ENCODE measurements at regions not wholly inside any gene's neighbourhood (a gene's known extent, or its start where the extent isn't known, plus 50 kb on each side); places are given as distances from the start of the nearest gene placed in this dataset.

DNA sequence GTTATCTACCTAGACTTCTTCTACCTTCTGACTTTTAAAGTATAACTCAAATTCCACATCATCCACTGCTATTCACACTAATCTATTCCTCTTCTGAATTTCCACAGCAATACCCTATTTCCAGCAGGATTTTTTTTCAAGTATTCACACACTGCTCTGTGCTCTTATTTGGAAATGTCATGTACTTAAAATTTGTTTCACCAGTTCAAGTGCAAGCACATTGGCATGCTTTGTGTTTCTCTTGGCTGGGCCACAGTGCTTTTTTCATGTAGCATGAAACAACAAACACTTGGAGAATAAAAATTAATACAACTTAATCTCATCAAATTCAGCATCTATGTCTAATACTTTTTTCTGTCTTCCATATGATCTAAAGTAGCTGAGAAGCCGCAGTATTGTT is 161.8 kb upstream of the PCDH18 start:
- Histone ChIP-seq H3K27ac (no peak overlapping the region), H3K9me3 (no peaks in the 10 kb centered on the region), H3K27me3 (no peaks in the 10 kb centered on the region), H3K9ac (ENCODE audit: low read depth in 2 of 2, low read length in 2 of 2) (no peak overlapping the region), H3K4me3 (no peak overlapping the region), H3K36me3 (no peaks in the 10 kb centered on the region), H3K4me1 (no peaks in the 10 kb centered on the region)
- DNase-seq, result no peak
- intact Hi-C loops (cut with DNase I), result no loop called here
- TF ChIP-seq, protein P1, sequence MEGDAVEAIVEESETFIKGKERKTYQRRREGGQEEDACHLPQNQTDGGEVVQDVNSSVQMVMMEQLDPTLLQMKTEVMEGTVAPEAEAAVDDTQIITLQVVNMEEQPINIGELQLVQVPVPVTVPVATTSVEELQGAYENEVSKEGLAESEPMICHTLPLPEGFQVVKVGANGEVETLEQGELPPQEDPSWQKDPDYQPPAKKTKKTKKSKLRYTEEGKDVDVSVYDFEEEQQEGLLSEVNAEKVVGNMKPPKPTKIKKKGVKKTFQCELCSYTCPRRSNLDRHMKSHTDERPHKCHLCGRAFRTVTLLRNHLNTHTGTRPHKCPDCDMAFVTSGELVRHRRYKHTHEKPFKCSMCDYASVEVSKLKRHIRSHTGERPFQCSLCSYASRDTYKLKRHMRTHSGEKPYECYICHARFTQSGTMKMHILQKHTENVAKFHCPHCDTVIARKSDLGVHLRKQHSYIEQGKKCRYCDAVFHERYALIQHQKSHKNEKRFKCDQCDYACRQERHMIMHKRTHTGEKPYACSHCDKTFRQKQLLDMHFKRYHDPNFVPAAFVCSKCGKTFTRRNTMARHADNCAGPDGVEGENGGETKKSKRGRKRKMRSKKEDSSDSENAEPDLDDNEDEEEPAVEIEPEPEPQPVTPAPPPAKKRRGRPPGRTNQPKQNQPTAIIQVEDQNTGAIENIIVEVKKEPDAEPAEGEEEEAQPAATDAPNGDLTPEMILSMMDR (IDR thresholded peaks at IDR 0.05), result no peak

DNA sequence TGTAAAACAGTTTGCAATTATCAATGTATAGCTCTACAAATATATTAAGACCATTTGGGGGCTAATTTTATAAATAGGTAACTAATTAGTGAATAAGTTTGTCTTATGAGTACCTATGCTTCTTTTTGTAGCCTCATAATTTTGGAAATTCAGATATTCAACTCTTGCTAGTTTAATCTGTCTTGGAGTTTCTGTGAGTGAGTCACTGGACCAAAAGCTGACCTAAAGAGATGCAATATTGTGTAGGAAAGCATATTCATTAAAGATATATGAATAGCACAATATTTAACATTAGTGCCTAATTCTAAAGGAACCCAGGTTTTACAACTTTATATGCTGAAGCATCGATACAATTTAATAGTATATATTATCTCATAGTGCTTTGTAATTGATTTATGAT is 161.3 kb upstream of the PCDH18 start:
- Histone ChIP-seq H3K27me3 (no peaks in the 10 kb centered on the region), H3K9me3 (no peaks in the 10 kb centered on the region), H3K4me3 (no peak overlapping the region), H3K27ac (no peak overlapping the region), H3K36me3 (no peaks in the 10 kb centered on the region), H3K4me1 (no peaks in the 10 kb centered on the region), H3K9ac (ENCODE audit: low read depth in 2 of 2, low read length in 2 of 2) (no peak overlapping the region)
- intact Hi-C loops (cut with DNase I), result no loop called here
- TF ChIP-seq, protein P1 (IDR thresholded peaks at IDR 0.05), result no peak
- DNase-seq, result no peak

DNA sequence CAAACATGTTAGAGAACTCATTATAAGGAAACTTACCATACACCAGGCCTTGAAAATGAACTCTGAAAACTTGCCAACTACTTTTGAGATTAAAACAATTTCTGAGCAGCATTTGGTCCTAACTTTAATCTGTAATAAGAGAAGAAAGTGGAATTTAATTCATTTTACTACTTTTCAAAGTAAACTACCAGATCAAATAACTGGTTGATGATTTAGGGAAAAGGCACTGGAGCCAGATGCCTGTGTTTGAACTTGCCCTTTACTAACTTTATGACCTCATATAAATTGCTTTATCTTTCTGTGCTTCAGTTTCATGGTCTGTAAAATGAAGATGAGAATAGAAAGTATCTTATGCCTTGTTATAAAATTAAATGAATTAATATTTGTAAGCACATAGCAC is 159.9 kb upstream of the PCDH18 start:
- no peak for DNase-seq
- Histone ChIP-seq H3K9ac (ENCODE audit: low read depth in 2 of 2, low read length in 2 of 2) (no peak overlapping the region), H3K9me3 (no peaks in the 10 kb centered on the region), H3K27ac (no peak overlapping the region), H3K27me3 (no peaks in the 10 kb centered on the region), H3K4me3 (no peak overlapping the region), H3K36me3 (no peaks in the 10 kb centered on the region), H3K4me1 (no peaks in the 10 kb centered on the region)
- TF ChIP-seq, protein P1 (IDR thresholded peaks at IDR 0.05), result no peak
- intact Hi-C loops (cut with DNase I), result no loop called here

DNA sequence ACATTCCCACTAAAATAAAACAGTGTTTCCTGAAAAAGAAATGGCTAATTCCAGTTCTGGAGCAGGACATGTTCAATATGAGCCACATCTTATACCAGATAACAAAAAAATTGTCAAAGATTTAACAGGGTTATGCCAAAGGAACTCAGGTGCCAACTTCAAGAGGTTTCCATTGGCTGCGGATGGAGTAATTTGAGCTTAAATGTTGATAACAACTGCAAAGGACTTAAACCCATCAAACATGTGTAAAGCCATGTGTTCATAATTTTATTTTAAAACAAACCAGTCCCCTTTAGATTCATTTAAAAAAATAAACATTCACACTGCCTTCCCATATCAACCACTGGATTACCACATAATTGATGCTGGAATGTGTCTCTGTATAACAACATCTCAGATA is 156.4 kb upstream of the PCDH18 start:
- intact Hi-C loops (cut with DNase I), result no loop called here
- DNase-seq, result no peak
- H3K9ac ChIP-seq (ENCODE audit: low read depth in 2 of 2, low read length in 2 of 2), result no peak overlapping the region
- no peaks in the 10 kb centered on the region for H3K9me3 ChIP-seq
- H3K27ac ChIP-seq, result no peak overlapping the region
- no peaks in the 10 kb centered on the region for H3K4me1 ChIP-seq
- no peaks in the 10 kb centered on the region for H3K27me3 ChIP-seq
- no peaks in the 10 kb centered on the region for H3K36me3 ChIP-seq
- TF ChIP-seq, protein P1 (IDR thresholded peaks at IDR 0.05), result no peak
- H3K4me3 ChIP-seq, result no peak overlapping the region

DNA sequence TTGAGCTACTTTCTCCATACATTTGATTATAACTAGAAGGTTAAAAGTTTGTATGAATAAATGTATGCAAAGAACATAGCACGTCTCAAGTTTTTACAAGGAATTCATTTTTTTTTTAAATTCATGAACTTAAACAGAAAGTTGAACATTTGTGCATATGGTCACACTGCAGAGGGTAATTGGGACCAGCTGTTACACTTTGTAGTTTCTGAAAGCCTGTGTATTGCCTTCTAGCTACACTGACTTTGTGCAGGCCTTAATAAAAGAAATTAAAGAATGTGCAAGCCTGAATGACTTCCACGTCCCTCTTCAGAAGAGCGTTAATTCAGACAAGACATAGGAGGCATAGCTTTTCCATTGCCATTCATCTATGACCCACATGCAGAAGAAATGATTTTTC is 153.1 kb upstream of the PCDH18 start:
- Histone ChIP-seq H3K4me3 (no peak overlapping the region), H3K9ac (ENCODE audit: low read depth in 2 of 2, low read length in 2 of 2) (no peak overlapping the region), H3K36me3 (no peaks in the 10 kb centered on the region), H3K27me3 (no peaks in the 10 kb centered on the region), H3K4me1 (no peaks in the 10 kb centered on the region), H3K9me3 (no peaks in the 10 kb centered on the region), H3K27ac (no peak overlapping the region)
- TF ChIP-seq, protein P1 (IDR thresholded peaks at IDR 0.05), result no peak
- DNase-seq, result no peak
- intact Hi-C loops (cut with DNase I), result no loop called here

DNA sequence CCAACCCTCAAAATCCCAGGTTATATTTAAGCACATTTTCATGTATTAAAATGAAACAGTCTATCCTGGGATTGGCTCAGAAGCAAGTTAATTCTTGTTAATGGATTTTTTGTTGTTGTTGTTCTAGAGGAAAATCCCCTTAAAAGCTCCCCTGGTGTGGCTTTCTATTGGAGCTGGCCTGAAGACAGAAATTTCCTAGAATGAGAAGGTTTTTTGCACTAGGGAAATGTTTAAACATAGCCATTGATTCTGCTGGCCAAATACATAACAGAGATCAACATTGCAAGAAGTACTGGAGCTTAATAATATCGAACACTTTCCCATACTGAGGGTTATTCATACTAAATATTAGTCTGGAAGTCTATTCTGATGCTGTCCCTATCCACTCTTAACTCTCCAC is 148.8 kb upstream of the PCDH18 start:
- Histone ChIP-seq H3K9ac (ENCODE audit: low read depth in 2 of 2, low read length in 2 of 2) (no peak overlapping the region), H3K36me3 (no peaks in the 10 kb centered on the region), H3K4me3 (no peak overlapping the region), H3K27me3 (no peaks in the 10 kb centered on the region), H3K4me1 (no peaks in the 10 kb centered on the region), H3K9me3 (no peaks in the 10 kb centered on the region), H3K27ac (no peak overlapping the region)
- TF ChIP-seq, protein P1 (IDR thresholded peaks at IDR 0.05), result no peak
- no peak for DNase-seq
- intact Hi-C loops (cut with DNase I), result no loop called here
